Uterus (tissue), 2 donors: ENCODE measurements at regions not wholly inside any gene's neighbourhood (a gene's known extent, or its start where the extent isn't known, plus 50 kb on each side); places are given as distances from the start of the nearest gene placed in this dataset.

Experiments used
- POLR2A ChIP-seq, 2 donors: fragments of 450-650 bp; IDR thresholded peaks; one replicate each; pipeline ENCODE4 v1.6.1; 2016; ENCODE audit warnings: antibody characterized with exemption in 2 of 2, mild to moderate bottlenecking in 1 of 2, moderate library complexity in 1 of 2
- TF ChIP-seq, protein P1 (sequence below), 4 experiments: fragments of 200-600 bp in 2 of 4; fragments of 450-650 bp in 2 of 4; sonication (generic) in 2 of 4; IDR thresholded peaks; one replicate each; pipeline ENCODE4 v1.5.1; 2016 to 2019; ENCODE audit warnings: antibody characterized with exemption in 4 of 4, mild to moderate bottlenecking in 2 of 4, moderate library complexity in 1 of 4

DNA sequence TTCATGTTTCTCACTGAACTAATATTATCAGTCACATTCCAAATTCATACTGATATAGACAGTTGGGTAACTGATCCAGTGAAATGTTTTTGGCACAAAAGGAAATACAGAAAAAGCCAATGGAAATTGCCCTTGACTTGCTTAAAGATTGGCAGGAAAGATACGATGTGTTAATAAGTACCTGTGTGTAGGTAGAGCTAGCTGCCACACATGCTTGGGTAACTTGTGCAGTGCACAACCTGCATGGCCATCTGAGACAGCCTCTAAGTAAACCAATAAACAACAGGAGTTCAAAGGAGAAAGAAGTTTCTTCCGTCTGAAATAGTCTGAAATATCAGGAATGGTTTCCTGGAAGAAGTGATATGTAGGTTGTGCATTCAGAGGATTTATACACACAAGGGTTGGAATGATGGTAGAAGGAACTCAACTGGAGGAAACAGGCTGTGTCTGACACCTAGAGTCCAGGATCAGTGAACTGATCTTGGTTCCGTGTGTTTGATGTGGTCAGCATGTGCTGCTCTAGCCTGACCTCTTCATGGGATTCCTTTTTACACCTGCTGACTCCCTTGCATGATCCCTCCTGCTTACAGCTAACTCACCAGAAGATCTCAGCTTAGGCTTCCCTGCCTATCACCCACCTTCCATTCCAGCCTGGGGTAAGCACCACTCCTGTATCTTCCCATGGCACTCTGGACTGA lies 81.4 kb upstream of the KRR1 start:
- TF ChIP-seq, protein P1, sequence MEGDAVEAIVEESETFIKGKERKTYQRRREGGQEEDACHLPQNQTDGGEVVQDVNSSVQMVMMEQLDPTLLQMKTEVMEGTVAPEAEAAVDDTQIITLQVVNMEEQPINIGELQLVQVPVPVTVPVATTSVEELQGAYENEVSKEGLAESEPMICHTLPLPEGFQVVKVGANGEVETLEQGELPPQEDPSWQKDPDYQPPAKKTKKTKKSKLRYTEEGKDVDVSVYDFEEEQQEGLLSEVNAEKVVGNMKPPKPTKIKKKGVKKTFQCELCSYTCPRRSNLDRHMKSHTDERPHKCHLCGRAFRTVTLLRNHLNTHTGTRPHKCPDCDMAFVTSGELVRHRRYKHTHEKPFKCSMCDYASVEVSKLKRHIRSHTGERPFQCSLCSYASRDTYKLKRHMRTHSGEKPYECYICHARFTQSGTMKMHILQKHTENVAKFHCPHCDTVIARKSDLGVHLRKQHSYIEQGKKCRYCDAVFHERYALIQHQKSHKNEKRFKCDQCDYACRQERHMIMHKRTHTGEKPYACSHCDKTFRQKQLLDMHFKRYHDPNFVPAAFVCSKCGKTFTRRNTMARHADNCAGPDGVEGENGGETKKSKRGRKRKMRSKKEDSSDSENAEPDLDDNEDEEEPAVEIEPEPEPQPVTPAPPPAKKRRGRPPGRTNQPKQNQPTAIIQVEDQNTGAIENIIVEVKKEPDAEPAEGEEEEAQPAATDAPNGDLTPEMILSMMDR (IDR thresholded peaks at IDR 0.05) = no peak
- TF ChIP-seq POLR2A (IDR thresholded peaks at IDR 0.05) = no peak
